Suppressor macrophage treated with lipopolysaccharide for 1 hour (primary cell): ENCODE measurements at regions not wholly inside any gene's neighbourhood (a gene's known extent, or its start where the extent isn't known, plus 50 kb on each side); places are given as distances from the start of the nearest gene placed in this dataset.

Experiments used
- DNase-seq, 3 donors: peaks; one replicate each; pipeline ENCODE4 v3.0.0-alpha.2; 2020 to 2022

- no peak for DNase-seq
These were observed 382.1 kb upstream of the NR2F2 start for GRCh38 chr15:95948411-95948810.

GRCh38 chr15:95953032-95953431, 377.5 kb upstream of the NR2F2 start:
- no peak for DNase-seq

- DNase-seq = no peak
These were observed 372.6 kb upstream of the NR2F2 start for GRCh38 chr15:95957861-95958260.

- no peak for DNase-seq
These were observed 372.1 kb upstream of the NR2F2 start for GRCh38 chr15:95958382-95958781.

- no peak for DNase-seq
These were observed 361.6 kb upstream of the NR2F2 start for GRCh38 chr15:95968856-95969255.

- no peak for DNase-seq
These were observed 360.2 kb upstream of the NR2F2 start for GRCh38 chr15:95970326-95970725.

- DNase-seq = no peak
These were observed 358.4 kb upstream of the NR2F2 start for GRCh38 chr15:95972041-95972553.

- DNase-seq = no peak
These were observed 357.7 kb upstream of the NR2F2 start for GRCh38 chr15:95972812-95973211.

GRCh38 chr15:95973566-95974256, 356.8 kb upstream of the NR2F2 start:
- no peak for DNase-seq

- DNase-seq = peak; percentile 4 to 19 (median 6)
These were observed 355.3 kb upstream of the NR2F2 start for GRCh38 chr15:95975212-95975611.

- DNase-seq = no peak
These were observed 351.2 kb upstream of the NR2F2 start for GRCh38 chr15:95979286-95979685.

GRCh38 chr15:95981209-95981608, 349.3 kb upstream of the NR2F2 start:
- no peak for DNase-seq

- peak in 1 of 3 donors; percentile 4 for DNase-seq
These were observed 343.2 kb upstream of the NR2F2 start for GRCh38 chr15:95987299-95987698.

GRCh38 chr15:95987886-95988573, 342.5 kb upstream of the NR2F2 start:
- DNase-seq = no peak

GRCh38 chr15:95988574-95988887, 342.0 kb upstream of the NR2F2 start:
- DNase-seq = peak in 2 of 3 donors; percentile 1 to 10

GRCh38 chr15:95989392-95989791, 341.1 kb upstream of the NR2F2 start:
- no peak for DNase-seq

- DNase-seq = no peak
These were observed 339.7 kb upstream of the NR2F2 start for GRCh38 chr15:95990833-95991232.

GRCh38 chr15:95994418-95994817, 336.1 kb upstream of the NR2F2 start:
- DNase-seq = no peak

GRCh38 chr15:95995375-95996168, 334.9 kb upstream of the NR2F2 start:
- no peak for DNase-seq

GRCh38 chr15:95996494-95996893, 334.0 kb upstream of the NR2F2 start:
- no peak for DNase-seq

- DNase-seq = no peak
These were observed 331.6 kb upstream of the NR2F2 start for GRCh38 chr15:95998935-95999334.

GRCh38 chr15:96002890-96003859, 327.3 kb upstream of the NR2F2 start:
- DNase-seq = peak in 1 of 3 donors; percentile 5
